ENCODE measurements at regions not wholly inside any gene's neighbourhood (a gene's known extent, or its start where the extent isn't known, plus 50 kb on each side); places are given as distances from the start of the nearest gene placed in this dataset.

DNA sequence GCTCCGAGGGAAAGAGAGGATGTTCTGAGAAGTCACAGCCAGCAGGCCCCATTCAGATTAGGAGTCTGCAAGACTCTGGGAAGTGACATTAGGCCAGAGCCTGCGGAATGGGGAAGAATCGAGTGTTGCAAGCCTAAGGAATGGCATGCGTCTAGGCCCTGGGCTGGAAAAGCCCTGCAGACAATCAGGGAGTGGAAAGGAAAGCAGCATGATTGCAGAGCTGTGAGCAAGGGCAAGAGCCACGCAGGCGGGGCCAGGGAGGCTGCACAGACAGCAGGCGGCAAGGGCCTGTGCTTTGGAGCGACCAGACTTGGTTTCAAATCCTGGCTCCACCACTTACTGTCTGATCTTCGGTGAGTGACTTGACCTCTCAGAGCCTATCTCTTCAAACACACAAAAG is 118.2 kb downstream of the RRAGC start:
- Histone ChIP-seq H3K4me3 (replicated peaks; ENCODE audit: insufficient read depth, low read length) (no peak overlapping the region), H3K27ac (replicated peaks) (no peak overlapping the region), H3K27me3 (ENCODE audit: insufficient read depth, poor library complexity, severe bottlenecking) (no peaks in the 10 kb centered on the region)
- TF ChIP-seq, protein P1, sequence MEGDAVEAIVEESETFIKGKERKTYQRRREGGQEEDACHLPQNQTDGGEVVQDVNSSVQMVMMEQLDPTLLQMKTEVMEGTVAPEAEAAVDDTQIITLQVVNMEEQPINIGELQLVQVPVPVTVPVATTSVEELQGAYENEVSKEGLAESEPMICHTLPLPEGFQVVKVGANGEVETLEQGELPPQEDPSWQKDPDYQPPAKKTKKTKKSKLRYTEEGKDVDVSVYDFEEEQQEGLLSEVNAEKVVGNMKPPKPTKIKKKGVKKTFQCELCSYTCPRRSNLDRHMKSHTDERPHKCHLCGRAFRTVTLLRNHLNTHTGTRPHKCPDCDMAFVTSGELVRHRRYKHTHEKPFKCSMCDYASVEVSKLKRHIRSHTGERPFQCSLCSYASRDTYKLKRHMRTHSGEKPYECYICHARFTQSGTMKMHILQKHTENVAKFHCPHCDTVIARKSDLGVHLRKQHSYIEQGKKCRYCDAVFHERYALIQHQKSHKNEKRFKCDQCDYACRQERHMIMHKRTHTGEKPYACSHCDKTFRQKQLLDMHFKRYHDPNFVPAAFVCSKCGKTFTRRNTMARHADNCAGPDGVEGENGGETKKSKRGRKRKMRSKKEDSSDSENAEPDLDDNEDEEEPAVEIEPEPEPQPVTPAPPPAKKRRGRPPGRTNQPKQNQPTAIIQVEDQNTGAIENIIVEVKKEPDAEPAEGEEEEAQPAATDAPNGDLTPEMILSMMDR (IDR thresholded peaks at IDR 0.05; ENCODE audit: insufficient read depth, low read length), result no peak
- TF ChIP-seq POLR2AphosphoS5 (IDR thresholded peaks at IDR 0.05; ENCODE audit: low read depth), result no peak
- TF ChIP-seq GABPA (IDR thresholded peaks at IDR 0.05; ENCODE audit: low read depth), result no peak
- no peak for TF ChIP-seq SPI1 (IDR thresholded peaks at IDR 0.05; ENCODE audit: borderline replicate concordance, low read depth)
- DNase-seq (ENCODE audit: low read depth in 1 of 2, low spot score in 1 of 2), result no peak

DNA sequence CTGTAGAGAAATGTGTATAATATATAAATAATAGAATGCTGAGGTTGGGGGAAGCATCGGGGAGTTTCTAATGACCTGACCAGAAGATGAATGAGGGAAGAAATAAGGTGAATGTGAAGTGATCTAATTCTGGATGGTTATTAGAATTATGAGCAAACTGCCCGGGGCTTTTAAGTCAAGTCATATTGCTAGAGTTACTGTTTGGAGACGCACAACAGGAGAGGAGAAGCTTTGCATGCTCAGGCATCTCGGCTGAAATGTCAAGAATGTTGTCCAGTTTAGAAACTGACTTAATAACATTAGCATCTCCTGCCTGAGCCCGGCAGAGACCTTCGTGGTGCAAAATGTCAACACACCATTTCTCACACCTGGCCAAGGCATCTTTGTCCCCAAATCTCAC is 119.1 kb downstream of the RRAGC start:
- no peak for TF ChIP-seq SPI1 (IDR thresholded peaks at IDR 0.05; ENCODE audit: borderline replicate concordance, low read depth)
- no peak for TF ChIP-seq POLR2AphosphoS5 (IDR thresholded peaks at IDR 0.05; ENCODE audit: low read depth)
- TF ChIP-seq, protein P2, sequence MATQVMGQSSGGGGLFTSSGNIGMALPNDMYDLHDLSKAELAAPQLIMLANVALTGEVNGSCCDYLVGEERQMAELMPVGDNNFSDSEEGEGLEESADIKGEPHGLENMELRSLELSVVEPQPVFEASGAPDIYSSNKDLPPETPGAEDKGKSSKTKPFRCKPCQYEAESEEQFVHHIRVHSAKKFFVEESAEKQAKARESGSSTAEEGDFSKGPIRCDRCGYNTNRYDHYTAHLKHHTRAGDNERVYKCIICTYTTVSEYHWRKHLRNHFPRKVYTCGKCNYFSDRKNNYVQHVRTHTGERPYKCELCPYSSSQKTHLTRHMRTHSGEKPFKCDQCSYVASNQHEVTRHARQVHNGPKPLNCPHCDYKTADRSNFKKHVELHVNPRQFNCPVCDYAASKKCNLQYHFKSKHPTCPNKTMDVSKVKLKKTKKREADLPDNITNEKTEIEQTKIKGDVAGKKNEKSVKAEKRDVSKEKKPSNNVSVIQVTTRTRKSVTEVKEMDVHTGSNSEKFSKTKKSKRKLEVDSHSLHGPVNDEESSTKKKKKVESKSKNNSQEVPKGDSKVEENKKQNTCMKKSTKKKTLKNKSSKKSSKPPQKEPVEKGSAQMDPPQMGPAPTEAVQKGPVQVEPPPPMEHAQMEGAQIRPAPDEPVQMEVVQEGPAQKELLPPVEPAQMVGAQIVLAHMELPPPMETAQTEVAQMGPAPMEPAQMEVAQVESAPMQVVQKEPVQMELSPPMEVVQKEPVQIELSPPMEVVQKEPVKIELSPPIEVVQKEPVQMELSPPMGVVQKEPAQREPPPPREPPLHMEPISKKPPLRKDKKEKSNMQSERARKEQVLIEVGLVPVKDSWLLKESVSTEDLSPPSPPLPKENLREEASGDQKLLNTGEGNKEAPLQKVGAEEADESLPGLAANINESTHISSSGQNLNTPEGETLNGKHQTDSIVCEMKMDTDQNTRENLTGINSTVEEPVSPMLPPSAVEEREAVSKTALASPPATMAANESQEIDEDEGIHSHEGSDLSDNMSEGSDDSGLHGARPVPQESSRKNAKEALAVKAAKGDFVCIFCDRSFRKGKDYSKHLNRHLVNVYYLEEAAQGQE (IDR thresholded peaks at IDR 0.05; ENCODE audit: insufficient replicate concordance, low read depth), result no peak
- no peak for TF ChIP-seq GABPA (IDR thresholded peaks at IDR 0.05; ENCODE audit: low read depth)
- TF ChIP-seq, protein P1 (IDR thresholded peaks at IDR 0.05; ENCODE audit: insufficient read depth, low read length), result no peak
- Histone ChIP-seq H3K4me3 (replicated peaks; ENCODE audit: insufficient read depth, low read length) (no peak overlapping the region), H3K27ac (replicated peaks) (no peak overlapping the region), H3K27me3 (ENCODE audit: insufficient read depth, poor library complexity, severe bottlenecking) (no peaks in the 10 kb centered on the region)
- no peak for DNase-seq (ENCODE audit: low read depth in 1 of 2, low spot score in 1 of 2)

DNA sequence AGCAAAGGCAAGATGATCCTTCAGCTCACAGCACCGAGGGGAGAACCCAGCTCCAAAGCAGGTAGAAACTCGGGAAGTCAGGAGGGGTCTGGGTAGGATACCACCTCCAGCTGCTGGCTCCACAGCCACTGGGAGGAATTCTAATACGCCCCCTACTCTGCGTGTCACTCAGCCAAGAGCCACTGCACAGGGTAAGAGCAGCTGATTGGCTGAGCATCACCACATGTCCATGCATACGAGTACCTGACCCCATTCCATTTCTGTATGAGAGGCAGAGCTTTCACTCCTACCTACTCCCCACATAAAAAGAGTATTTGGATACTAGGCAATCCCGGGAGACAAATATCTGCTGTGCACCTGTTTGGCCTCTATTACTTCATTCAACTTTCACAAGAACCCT is 121.4 kb downstream of the RRAGC start:
- Histone ChIP-seq H3K27ac (replicated peaks) (no peak overlapping the region), H3K4me3 (replicated peaks; ENCODE audit: insufficient read depth, low read length) (no peak overlapping the region), H3K27me3 (ENCODE audit: insufficient read depth, poor library complexity, severe bottlenecking) (no peaks in the 10 kb centered on the region)
- TF ChIP-seq GABPA (IDR thresholded peaks at IDR 0.05; ENCODE audit: low read depth) (no peak), SPI1 (IDR thresholded peaks at IDR 0.05; ENCODE audit: borderline replicate concordance, low read depth) (no peak), POLR2AphosphoS5 (IDR thresholded peaks at IDR 0.05; ENCODE audit: low read depth) (no peak)
- TF ChIP-seq, protein P1 (IDR thresholded peaks at IDR 0.05; ENCODE audit: insufficient read depth, low read length), result no peak
- TF ChIP-seq, protein P2 (IDR thresholded peaks at IDR 0.05; ENCODE audit: insufficient replicate concordance, low read depth), result no peak
- DNase-seq (ENCODE audit: low read depth in 1 of 2, low spot score in 1 of 2), result no peak

DNA sequence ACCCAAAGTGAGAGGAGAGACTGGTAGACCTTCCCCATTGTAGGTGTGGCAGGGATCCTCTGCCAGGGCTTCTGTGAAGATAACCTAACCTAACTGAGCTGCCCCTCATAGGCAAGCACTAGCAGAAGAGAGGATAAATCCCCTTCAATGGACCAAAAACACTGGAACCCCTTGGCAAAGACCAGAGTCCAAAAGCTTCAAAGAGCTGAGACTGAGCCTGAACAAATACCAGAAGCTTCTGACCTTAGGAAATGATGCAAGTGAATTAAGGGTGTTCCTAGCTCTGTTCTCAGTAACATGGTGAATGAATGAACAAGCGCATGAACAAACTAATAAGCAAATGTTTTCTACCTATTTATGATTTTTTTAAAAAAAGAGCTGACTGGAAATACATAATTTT is 123.2 kb downstream of the RRAGC start:
- TF ChIP-seq, protein P1 (IDR thresholded peaks at IDR 0.05; ENCODE audit: insufficient read depth, low read length), result no peak
- no peak for TF ChIP-seq GABPA (IDR thresholded peaks at IDR 0.05; ENCODE audit: low read depth)
- TF ChIP-seq SPI1 (IDR thresholded peaks at IDR 0.05; ENCODE audit: borderline replicate concordance, low read depth), result no peak
- TF ChIP-seq, protein P2 (IDR thresholded peaks at IDR 0.05; ENCODE audit: insufficient replicate concordance, low read depth), result no peak
- TF ChIP-seq POLR2AphosphoS5 (IDR thresholded peaks at IDR 0.05; ENCODE audit: low read depth), result no peak
- Histone ChIP-seq H3K27me3 (ENCODE audit: insufficient read depth, poor library complexity, severe bottlenecking) (no peaks in the 10 kb centered on the region), H3K4me3 (replicated peaks; ENCODE audit: insufficient read depth, low read length) (no peak overlapping the region), H3K27ac (replicated peaks) (no peak overlapping the region)
- no peak for DNase-seq (ENCODE audit: low read depth in 1 of 2, low spot score in 1 of 2)

All from HL-60 (cell line).